CD4-positive, alpha-beta T cell treated with Interleukin-15 for 4 hours (primary cell): ENCODE measurements at regions not wholly inside any gene's neighbourhood (a gene's known extent, or its start where the extent isn't known, plus 50 kb on each side); places are given as distances from the start of the nearest gene placed in this dataset.
"Not testable (repeated sequence)": the region's sequence is repeated elsewhere in the genome, so short reads cannot be mapped to it uniquely, and the experiment has no call there.

ENCODE experiments used
- DNase-seq: peaks from one replicate; pipeline ENCODE4 v3.0.0-alpha.2; 2020; ENCODE audit warnings: low spot score

DNA sequence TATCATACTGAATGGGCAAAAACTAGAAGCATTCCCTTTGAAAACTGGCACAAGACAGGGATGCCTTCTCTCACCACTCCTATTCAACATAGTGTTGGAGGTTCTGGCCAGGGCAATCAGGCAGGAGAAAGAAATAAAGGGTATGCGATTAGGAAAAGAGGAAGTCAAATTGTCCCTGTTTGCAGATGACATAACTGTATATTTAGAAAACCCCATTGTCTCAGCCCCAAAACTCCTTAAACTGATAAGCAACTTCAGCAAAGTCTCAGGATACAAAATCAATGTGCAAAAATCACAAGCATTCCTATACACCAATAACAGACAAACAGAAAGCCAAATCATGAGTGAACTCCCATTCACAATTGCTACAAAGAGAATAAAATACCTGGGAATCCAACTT lies 52.5 kb upstream of the CCDC71L start:
- DNase-seq: not testable (repeated sequence)

- not testable (repeated sequence) for DNase-seq
Observed at GRCh38 chr7:106714590-106715442, 53.9 kb upstream of the CCDC71L start.

DNA sequence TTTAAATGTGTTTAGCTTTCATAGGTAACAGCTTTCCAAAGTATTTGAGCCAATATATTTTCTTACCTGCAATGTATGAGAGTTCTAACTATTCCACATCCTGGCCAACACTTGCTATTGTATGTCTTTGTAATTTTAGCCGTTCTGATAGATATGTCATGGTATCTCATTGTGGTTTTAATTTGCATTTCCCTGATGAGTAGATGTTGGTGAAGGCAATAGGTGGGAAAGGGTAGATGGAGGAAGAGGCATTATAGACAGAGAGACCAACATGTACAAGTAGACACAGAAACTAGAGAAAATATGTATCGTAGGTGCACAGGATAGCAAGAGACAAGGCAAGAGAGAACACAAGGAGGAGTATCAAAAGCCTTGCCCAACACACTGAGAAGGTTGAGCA lies 54.8 kb upstream of the CCDC71L start:
- no peak for DNase-seq

- no peak for DNase-seq
Observed at GRCh38 chr7:106717254-106717954, 56.4 kb upstream of the CCDC71L start.

DNA sequence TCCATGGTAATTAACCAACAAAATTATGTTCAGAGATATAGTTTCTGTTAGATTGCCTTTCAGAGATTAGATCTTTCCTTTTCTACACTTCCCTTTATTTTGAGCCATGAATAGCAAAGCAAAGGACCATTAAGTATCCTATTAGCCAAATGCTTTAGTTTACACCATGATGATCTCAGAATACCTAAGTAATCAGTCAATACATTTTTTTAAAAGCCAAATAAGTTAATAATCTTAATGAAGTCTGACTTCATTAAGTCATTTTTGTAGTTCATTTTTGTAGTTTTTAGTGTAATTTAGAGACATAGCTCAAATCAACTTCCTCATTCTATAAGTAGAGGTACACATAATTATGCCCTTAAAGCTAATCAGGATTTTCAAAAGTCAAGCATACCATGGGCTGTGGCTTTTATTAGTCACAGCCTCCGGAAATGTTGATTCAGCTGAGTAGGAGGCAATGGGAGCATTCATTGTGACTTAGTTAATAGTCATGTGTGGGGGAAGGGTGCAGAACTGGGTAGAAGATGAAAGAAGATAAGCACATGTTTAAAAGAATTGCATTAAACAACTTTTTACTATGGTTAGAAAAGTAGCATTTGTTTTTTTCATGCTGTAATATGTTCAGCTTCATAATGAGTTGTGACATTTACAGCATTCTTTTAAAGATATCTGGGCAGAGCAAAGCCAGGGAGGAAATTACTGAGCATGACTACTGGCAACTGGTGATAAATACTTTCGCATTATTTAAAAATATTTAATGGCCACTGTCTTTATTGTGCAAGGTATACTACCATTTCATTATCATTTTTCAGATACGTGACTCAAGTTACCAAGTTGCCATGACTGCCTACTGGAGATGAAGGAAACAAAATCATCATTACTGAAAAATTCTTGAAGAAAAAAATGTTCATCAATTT lies 57.3 kb upstream of the CCDC71L start:
- peak; percentile 80 for DNase-seq

DNA sequence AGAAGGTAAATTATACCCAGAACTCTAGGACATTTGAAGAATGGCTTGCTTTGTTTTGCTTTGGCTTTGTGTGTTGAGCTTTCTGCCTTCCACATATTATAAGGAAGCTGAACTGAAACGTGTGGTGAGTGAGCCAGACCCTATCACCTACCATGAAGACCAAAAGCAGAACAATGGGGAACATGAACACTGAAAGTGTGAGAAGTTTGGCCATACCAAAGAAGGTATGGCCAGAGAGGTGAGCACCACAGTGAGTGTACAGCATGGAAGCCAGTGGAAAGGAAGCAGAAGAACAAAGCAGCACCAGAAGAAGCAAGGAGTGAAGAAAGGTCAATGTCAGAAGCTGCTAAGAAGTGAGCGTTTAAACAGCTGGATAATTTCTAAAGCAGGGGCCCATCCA lies 59.7 kb upstream of the CCDC71L start:
- DNase-seq: no peak

DNA sequence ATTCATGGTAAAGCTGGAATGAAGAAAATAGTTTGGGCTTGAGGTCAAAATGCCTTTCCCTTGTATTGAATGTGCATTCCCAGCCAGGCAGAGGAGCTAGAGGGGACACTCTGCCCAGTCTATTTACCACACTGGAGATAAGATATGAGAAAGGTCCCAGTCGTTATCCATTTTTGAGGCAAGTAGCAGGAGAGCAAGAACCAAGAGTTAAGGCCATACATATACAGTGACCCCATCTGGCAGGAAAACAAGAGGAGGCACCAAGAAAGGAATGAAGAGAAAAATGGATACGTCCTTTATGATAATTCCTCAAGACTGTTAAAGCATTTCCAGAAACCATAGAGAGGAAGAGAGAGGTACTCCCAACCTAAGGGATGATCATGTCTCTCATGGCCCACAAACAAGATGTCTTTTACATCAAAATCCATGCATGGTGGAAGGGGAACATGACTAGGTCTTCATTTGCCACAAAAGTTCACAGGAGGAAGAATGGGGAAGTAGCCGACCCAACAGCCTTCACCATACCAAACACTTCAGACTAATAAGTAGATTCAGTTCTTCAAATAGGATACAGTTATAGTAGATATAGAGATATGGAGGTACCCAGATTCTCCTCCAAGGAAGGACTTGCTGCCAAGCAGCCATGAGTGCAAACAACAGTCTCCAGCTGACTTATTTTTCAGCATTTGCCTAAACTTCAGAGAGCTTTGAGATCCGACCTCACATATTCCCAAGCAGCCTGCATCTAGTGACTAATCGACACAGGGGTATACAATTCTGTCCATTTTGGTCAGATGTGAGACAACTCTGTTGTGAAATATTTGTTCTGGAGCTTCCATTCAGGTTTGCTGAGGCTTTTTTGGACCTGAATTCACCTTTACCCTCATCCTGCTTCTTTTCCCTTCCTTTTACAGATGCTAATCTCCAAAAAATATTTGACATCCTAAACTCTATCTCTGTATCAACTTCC lies 61.1 kb upstream of the CCDC71L start:
- DNase-seq: no peak

DNA sequence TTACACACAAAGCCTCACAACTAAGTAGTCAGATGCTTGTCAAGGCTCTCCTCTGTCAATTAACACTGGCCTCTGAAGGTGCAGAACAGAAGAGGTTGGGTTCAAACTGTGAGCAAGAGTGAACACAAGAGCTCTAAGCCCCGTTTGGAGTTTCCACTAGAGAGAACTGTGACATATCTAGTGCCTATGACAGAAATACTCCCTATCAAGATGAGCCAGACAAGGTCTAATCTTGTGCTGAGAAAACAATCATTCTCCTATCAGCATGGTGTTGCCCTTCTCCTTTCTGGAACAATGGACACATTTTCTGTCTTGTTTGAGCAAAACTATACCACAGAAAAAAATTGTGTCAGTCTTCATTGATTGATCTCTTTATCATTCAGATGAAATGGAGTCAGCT lies 62.4 kb upstream of the CCDC71L start:
- no peak for DNase-seq

GRCh38 chr7:106729720-106730385 lies 68.9 kb upstream of the CCDC71L start:
- no peak for DNase-seq

- DNase-seq: no peak
Observed at GRCh38 chr7:106731187-106731586, 70.2 kb upstream of the CCDC71L start.

- DNase-seq: no peak
Observed at GRCh38 chr7:106731646-106732444, 70.9 kb upstream of the CCDC71L start.

DNA sequence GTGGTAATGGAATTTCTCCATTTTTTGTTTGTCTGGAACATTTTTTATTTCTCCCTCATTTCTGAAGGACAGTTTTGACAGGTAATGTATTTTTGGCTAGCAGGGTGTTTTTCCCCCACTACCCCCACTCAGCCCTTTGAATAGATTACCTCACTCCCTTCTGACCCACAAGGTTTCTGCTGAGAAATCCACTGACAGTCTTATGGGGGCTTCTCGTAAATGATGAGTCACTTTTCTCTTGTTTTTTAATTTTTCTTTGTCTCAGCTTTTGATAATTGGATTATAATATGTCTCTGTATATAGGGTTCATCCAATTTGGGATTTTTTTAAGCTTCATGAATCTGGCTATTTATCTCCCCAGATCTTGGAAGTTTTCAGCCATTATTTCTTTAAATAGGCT lies 74.7 kb upstream of the CCDC71L start:
- no peak for DNase-seq

DNA sequence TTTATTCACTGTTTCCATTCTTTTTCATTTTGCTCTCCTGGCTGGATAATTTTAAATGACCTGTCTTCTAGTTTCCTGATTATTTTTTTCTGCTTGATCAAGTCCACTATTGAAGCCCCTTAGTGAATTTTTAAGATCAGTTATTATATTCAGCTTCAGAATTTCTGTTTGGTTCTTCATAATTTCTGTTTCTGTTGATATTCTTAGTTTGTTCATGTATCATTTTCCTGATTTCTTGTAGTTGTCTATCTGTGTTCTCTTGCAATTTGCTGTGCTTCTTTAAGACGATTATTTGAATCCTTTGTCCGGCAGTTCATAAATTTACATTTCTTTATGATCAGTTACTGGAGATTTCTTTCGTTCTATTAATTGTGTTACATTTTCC lies 75.2 kb upstream of the CCDC71L start:
- no peak for DNase-seq

DNA sequence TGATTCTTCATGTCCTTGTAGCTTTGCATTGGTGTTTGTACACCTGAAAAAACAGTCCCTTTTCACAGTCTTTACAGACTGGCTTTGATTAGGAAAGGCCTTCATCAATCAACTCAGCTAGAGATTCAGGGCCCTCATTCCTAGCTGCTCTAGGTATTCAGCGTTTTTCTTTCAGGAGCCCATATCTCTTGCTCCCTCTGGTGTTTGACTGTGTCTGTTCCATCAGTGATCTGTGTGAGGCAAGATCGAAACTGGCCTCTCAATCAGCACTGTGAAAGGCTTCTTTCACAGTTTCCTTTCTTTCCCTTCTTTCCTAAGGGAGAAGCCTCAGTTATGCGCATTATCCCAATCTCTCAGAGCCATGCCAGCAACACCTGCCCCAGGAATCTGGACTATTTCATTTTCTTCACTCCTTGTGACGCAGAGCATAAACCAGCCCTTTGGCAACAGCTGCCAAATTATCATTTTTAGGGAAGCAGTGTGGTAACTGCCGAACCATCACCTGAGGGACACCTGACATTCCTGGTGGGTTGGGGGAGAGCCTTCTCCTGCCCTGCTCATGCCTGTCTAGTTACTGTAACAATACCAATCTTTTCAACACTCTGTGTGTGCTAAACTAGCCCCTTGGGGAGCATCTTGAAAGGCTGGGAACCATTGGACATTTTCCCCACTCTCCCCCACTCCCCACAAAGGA lies 75.7 kb upstream of the CCDC71L start:
- peak; percentile 74 for DNase-seq

GRCh38 chr7:106737202-106737562 lies 76.2 kb upstream of the CCDC71L start:
- no peak for DNase-seq

GRCh38 chr7:106740806-106741205 lies 79.8 kb upstream of the CCDC71L start:
- DNase-seq: no peak

GRCh38 chr7:106744563-106745091 lies 83.7 kb upstream of the CCDC71L start:
- no peak for DNase-seq

DNA sequence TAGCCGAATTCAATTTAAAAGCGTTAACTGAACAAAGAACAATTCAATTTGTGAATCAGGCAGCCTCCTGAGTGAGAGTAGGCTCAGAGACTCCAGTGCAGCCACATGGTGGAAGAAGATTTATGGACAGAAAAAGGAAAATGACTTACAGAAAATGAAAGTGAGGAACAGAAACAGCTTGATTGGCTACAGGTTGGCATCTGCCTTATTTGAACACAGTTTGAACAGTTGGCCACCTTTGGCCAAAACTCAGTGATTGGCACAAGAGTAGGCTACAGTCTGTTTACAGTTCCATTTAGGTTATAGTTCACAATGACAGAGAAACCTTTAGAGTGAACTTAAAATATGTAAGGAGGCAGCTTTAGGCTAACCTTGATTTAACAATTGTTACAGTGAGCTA lies 86.3 kb upstream of the CCDC71L start:
- not testable (repeated sequence) for DNase-seq

DNA sequence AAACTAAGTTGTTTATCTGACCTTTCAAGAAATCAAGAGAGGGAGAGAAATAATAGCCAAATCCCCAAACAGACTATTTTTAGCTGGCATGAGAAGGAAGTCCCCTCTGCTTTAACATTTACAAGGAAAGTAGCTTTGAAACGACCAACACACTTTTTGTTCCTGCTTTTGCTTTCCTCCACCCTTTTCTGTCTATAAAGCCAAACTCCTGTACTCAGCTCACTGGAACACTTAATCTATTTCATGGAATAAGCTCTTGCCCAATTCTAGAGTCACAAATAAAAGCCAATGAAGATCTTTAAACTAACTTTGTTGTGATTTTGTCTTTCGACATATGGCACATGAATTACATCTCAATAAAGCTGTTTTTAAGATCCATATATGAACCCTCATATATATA lies 86.8 kb upstream of the CCDC71L start:
- no peak for DNase-seq
